IMR-90 (cell line): ENCODE measurements at regions not wholly inside any gene's neighbourhood (a gene's known extent, or its start where the extent isn't known, plus 50 kb on each side); places are given as distances from the start of the nearest gene placed in this dataset.

Experiments
- ATAC-seq: fragments of 200-7000 bp; cut with Tn5 transposase; 2 replicates; pipeline ENCODE4 v1.9.1; 2020; ENCODE audit warnings: low read depth, mild to moderate bottlenecking, moderate library complexity
- BruUV-seq: library from RNA; stranded (reverse); fragments of 400-500 nt; replicated peaks from 2 replicates; lab custom pipeline; 2021; lab: Mats Ljungman, UMichigan
- CTCF ChIA-PET: fragments of 300-600 bp; formaldehyde crosslinking; extraction: SDS; loops from one replicate; lab custom pipeline; 2021; ENCODE audit warnings: antibody characterized with exemption; lab: Yijun Ruan, JAX
- POLR2A ChIA-PET: fragments of 300-600 bp; sonication (Branson Sonifier 250); formaldehyde crosslinking; loops from one replicate; lab custom pipeline; 2022; ENCODE audit warnings: antibody characterized with exemption; ENCODE audit not compliant: unreplicated experiment; lab: Charles Lee
- DNase-seq: peaks from one replicate; pipeline ENCODE4 v3.0.0; 2013
- H2AFZ ChIP-seq: replicated peaks from 2 replicates; pipeline ENCODE3; 2013; ENCODE audit warnings: low read length, mild to moderate bottlenecking; ENCODE audit not compliant: poor library complexity
- H2AK5ac ChIP-seq: 2 replicates; pipeline ENCODE4 v1.6.1; 2013; ENCODE audit warnings: low read depth, low read length, inconsistent platforms
- H2AK9ac ChIP-seq: replicated peaks from 2 replicates; pipeline ENCODE3; 2013; ENCODE audit warnings: mild to moderate bottlenecking, low read depth, low read length, moderate library complexity; ENCODE audit not compliant: poor library complexity
- H2BK120ac ChIP-seq: 2 replicates; pipeline ENCODE4 v1.6.1; 2013; ENCODE audit warnings: low read depth, low read length, inconsistent platforms
- H2BK15ac ChIP-seq: 3 replicates; pipeline ENCODE4 v1.6.1; 2013; ENCODE audit warnings: low read depth, low read length, inconsistent platforms
- H2BK20ac ChIP-seq: 2 replicates; pipeline ENCODE4 v1.6.1; 2013; ENCODE audit warnings: low read depth, mild to moderate bottlenecking, inconsistent platforms, low read length, moderate library complexity
- H2BK5ac ChIP-seq: 2 replicates; pipeline ENCODE4 v1.6.1; 2013; ENCODE audit warnings: mild to moderate bottlenecking, low read depth, low read length, inconsistent platforms; ENCODE audit not compliant: poor library complexity, severe bottlenecking
- H3K14ac ChIP-seq: replicated peaks from 2 replicates; pipeline ENCODE4 v1.6.1; 2013; ENCODE audit warnings: low read depth, low read length, inconsistent platforms
- H3K18ac ChIP-seq: 2 replicates; pipeline ENCODE4 v1.6.1; 2013; ENCODE audit warnings: low read depth, low read length, control low read depth
- H3K23ac ChIP-seq: 2 replicates; pipeline ENCODE4 v1.6.1; 2013; ENCODE audit warnings: low read depth, low read length, inconsistent platforms
- H3K27ac ChIP-seq: 2 replicates; pipeline ENCODE4 v1.5.1; 2013; ENCODE audit warnings: mild to moderate bottlenecking, control low read depth, low read length; ENCODE audit not compliant: insufficient read depth
- H3K27me3 ChIP-seq: 2 replicates; pipeline ENCODE4 v1.6.1; 2013; ENCODE audit warnings: low read length; ENCODE audit not compliant: control insufficient read depth, insufficient read depth
- H3K36me3 ChIP-seq: 2 replicates; pipeline ENCODE4 v1.6.1; 2013; ENCODE audit warnings: low read length, mixed read lengths; ENCODE audit not compliant: control insufficient read depth, insufficient read depth
- H3K4ac ChIP-seq: 2 replicates; pipeline ENCODE4 v1.6.1; 2013; ENCODE audit warnings: low read depth, low read length, inconsistent platforms
- H3K4me1 ChIP-seq: 2 replicates; pipeline ENCODE4 v1.6.1; 2013; ENCODE audit warnings: low read length, mixed read lengths; ENCODE audit not compliant: control insufficient read depth, insufficient read depth
- H3K4me2 ChIP-seq: 2 replicates; pipeline ENCODE4 v1.6.1; 2013; ENCODE audit warnings: low read depth, mild to moderate bottlenecking, control low read depth, low read length, moderate library complexity
- H3K4me3 ChIP-seq: 2 replicates; pipeline ENCODE4 v1.5.1; 2013; ENCODE audit warnings: low read depth, mild to moderate bottlenecking, control low read depth, low read length, moderate library complexity; ENCODE audit not compliant: insufficient read depth
- H3K56ac ChIP-seq: 2 replicates; pipeline ENCODE4 v1.6.1; 2013; ENCODE audit warnings: low read length, inconsistent platforms; ENCODE audit not compliant: insufficient read depth; ENCODE audit errors: extremely low read depth
- H3K79me1 ChIP-seq, 2 experiments: 2 replicates each; pipeline ENCODE4 v1.6.1; 2013; ENCODE audit warnings: low read length in 2 of 2, inconsistent platforms in 1 of 2, low read depth in 1 of 2
- H3K9ac ChIP-seq: 2 replicates; pipeline ENCODE4 v1.6.1; 2013; ENCODE audit warnings: low read depth, low read length, control low read depth
- H3K9me1 ChIP-seq: 2 replicates; pipeline ENCODE4 v1.6.1; 2013; ENCODE audit warnings: low read length, inconsistent platforms; ENCODE audit not compliant: insufficient read depth
- H3K9me3 ChIP-seq: 2 replicates; pipeline ENCODE4 v1.6.1; 2013; ENCODE audit warnings: low read length; ENCODE audit not compliant: control insufficient read depth, insufficient read depth
- H4K20me1 ChIP-seq: 2 replicates; pipeline ENCODE4 v1.6.1; 2013; ENCODE audit warnings: low read length, inconsistent platforms; ENCODE audit not compliant: insufficient read depth
- H4K5ac ChIP-seq: 2 replicates; pipeline ENCODE4 v1.6.1; 2013; ENCODE audit warnings: mild to moderate bottlenecking, low read depth, low read length, control low read depth
- H4K8ac ChIP-seq, 2 experiments: 2 replicates each; pipeline ENCODE4 v1.6.1; 2013; ENCODE audit warnings: low read depth in 2 of 2, low read length in 2 of 2, control low read depth in 1 of 2, inconsistent platforms in 1 of 2
- H4K91ac ChIP-seq: 2 replicates; pipeline ENCODE4 v1.6.1; 2013; ENCODE audit warnings: low read depth, low read length, inconsistent platforms; ENCODE audit not compliant: insufficient read depth
- BHLHE40 ChIP-seq: fragments of 150-350 bp; IDR thresholded peaks from 2 replicates; pipeline ENCODE4 v1.6.1; 2016; ENCODE audit warnings: mild to moderate bottlenecking, low read depth, low read length
- NFE2L2 ChIP-seq: fragments of 150-350 bp; IDR thresholded peaks from 2 replicates; pipeline ENCODE4 v1.6.1; 2016; ENCODE audit warnings: low read depth, mild to moderate bottlenecking, low read length
- WGBS, 2 experiments: methylation state at CpG; one replicate each; pipeline versions ENCODE4 v1.1.5 to v1.1.7; 2013; ENCODE audit warnings: missing lambda C conversion rate in 2 of 2; ENCODE audit not compliant: insufficient read length in 1 of 2; ENCODE audit errors: extremely low coverage in 2 of 2; 5-methylcytosine and 5-hydroxymethylcytosine counted together
- dilution Hi-C: fragments of 300-500 bp; cut with HindIII; formaldehyde crosslinking; loops from one replicate; pipeline ENCODE4 v1.14.3; 2018; ENCODE audit warnings: low sequenced_read_pairs; ENCODE audit not compliant: unreplicated experiment
- in situ Hi-C: fragments of 300-500 bp; cut with MboI; formaldehyde crosslinking; loops from 3 replicates; pipeline ENCODE4 v1.14.3; 2019; ENCODE audit warnings: low sequenced_read_pairs, inconsistent platforms, mixed read lengths
- intact Hi-C: fragments of 100-400 bp; cut with micrococcal nuclease; formaldehyde crosslinking; loops from 2 replicates; pipeline ENCODE4 v1.10.0; 2022

- no peak overlapping the region for H3K4ac ChIP-seq
- H3K4me1 ChIP-seq = peaks cover 5% of the 10 kb centered on the region
- no peak for ATAC-seq
- no peak overlapping the region for H2BK20ac ChIP-seq
- TF ChIP-seq NFE2L2 (no peak), BHLHE40 (no peak)
- no peak overlapping the region for H3K4me2 ChIP-seq
- H3K23ac ChIP-seq = no peak overlapping the region
- H3K9ac ChIP-seq = no peak overlapping the region
- DNase-seq = no peak
- no peak overlapping the region for H3K14ac ChIP-seq
- no TSS peak for BruUV-seq
- H3K56ac ChIP-seq = no peak overlapping the region
- H3K79me1 ChIP-seq = peaks cover 0 to 2% of the 10 kb centered on the region in 2 experiments; a peak in 1 of 4 replicates
- H3K36me3 ChIP-seq = no peaks in the 10 kb centered on the region
- H3K4me3 ChIP-seq = no peak overlapping the region
- no peak overlapping the region; a peak in 1 of 4 replicates for H4K8ac ChIP-seq
- dilution Hi-C loops = no loop called here
- H3K9me1 ChIP-seq = peaks cover 12% of the 10 kb centered on the region
- no peak overlapping the region for H3K27ac ChIP-seq
- ChIA-PET POLR2A (no interaction called here), CTCF (interaction anchor here (0.6 kb wide), 2 partner anchors 147 to 173 kb away, joined by 3 to 5 read pairs; no protein-coding TSS in a partner anchor)
- in situ Hi-C loops = no loop called here
- WGBS, 2 experiments = no CpG with 5 or more reads among the region's 8 CpGs
- no peak overlapping the region for H2AFZ ChIP-seq
- no peak overlapping the region for H3K18ac ChIP-seq
- H2BK15ac ChIP-seq = no peak overlapping the region
- no peak overlapping the region for H2BK120ac ChIP-seq
- intact Hi-C loops = no loop called here
- no peaks in the 10 kb centered on the region for H3K9me3 ChIP-seq
- no peaks in the 10 kb centered on the region for H3K27me3 ChIP-seq
- no peak overlapping the region for H4K91ac ChIP-seq
- no peaks in the 10 kb centered on the region for H4K20me1 ChIP-seq
- H2AK5ac ChIP-seq = no peak overlapping the region
- H4K5ac ChIP-seq = no peak overlapping the region
- H2BK5ac ChIP-seq = no peak overlapping the region
- no peak overlapping the region for H2AK9ac ChIP-seq
Measured at GRCh38 chr5:142491270-142491669, 166.4 kb upstream of the SPRY4 start.
